ENCODE measurements at regions not wholly inside any gene's neighbourhood (a gene's known extent, or its start where the extent isn't known, plus 50 kb on each side); places are given as distances from the start of the nearest gene placed in this dataset.

DNA sequence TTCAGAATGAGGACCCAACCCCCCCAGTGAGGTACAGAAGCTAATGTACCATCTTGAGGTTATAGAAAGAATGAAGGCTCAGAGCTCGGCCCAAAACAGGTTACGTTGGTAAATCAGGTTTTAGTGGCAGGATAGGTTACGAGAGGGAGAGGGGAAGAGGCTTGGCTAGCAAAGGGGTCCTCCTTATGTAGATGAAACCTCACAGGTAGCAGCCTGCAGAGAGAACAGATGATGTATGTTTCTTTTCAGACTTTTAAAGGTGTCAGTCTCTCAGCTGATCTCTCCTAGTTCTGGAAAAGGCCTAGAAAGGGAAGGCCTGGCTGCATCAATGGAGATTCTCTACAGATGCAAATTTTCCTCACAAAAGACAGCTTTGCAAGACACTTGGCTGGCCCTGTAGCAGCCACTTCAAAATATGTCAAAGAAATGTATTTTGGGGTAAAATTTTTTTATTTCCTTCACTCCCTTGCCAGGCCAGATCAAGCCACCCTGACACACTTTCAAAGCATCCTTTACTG is 71.7 kb upstream of the CPSF6 start:
- TF ChIP-seq POLR2AphosphoS5 (IDR thresholded peaks at IDR 0.05; ENCODE audit: low read depth) = no peak
- TF ChIP-seq, protein P1, sequence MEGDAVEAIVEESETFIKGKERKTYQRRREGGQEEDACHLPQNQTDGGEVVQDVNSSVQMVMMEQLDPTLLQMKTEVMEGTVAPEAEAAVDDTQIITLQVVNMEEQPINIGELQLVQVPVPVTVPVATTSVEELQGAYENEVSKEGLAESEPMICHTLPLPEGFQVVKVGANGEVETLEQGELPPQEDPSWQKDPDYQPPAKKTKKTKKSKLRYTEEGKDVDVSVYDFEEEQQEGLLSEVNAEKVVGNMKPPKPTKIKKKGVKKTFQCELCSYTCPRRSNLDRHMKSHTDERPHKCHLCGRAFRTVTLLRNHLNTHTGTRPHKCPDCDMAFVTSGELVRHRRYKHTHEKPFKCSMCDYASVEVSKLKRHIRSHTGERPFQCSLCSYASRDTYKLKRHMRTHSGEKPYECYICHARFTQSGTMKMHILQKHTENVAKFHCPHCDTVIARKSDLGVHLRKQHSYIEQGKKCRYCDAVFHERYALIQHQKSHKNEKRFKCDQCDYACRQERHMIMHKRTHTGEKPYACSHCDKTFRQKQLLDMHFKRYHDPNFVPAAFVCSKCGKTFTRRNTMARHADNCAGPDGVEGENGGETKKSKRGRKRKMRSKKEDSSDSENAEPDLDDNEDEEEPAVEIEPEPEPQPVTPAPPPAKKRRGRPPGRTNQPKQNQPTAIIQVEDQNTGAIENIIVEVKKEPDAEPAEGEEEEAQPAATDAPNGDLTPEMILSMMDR (IDR thresholded peaks at IDR 0.05; ENCODE audit: insufficient read depth, low read length) = no peak
